IMR-90 (cell line): ENCODE measurements at regions not wholly inside any gene's neighbourhood (a gene's known extent, or its start where the extent isn't known, plus 50 kb on each side); places are given as distances from the start of the nearest gene placed in this dataset.

Source experiments
- ATAC-seq: fragments of 200-7000 bp; cut with Tn5 transposase; 2 replicates; pipeline ENCODE4 v1.9.1; 2020; ENCODE audit warnings: low read depth, mild to moderate bottlenecking, moderate library complexity
- BruUV-seq: library from RNA; stranded (reverse); fragments of 400-500 nt; replicated peaks from 2 replicates; lab custom pipeline; 2021; lab: Mats Ljungman, UMichigan
- CTCF ChIA-PET: fragments of 300-600 bp; formaldehyde crosslinking; extraction: SDS; loops from one replicate; lab custom pipeline; 2021; ENCODE audit warnings: antibody characterized with exemption; lab: Yijun Ruan, JAX
- POLR2A ChIA-PET: fragments of 300-600 bp; sonication (Branson Sonifier 250); formaldehyde crosslinking; loops from one replicate; lab custom pipeline; 2022; ENCODE audit warnings: antibody characterized with exemption; ENCODE audit not compliant: unreplicated experiment; lab: Charles Lee
- DNase-seq: peaks from one replicate; pipeline ENCODE4 v3.0.0; 2013
- H2AFZ ChIP-seq: replicated peaks from 2 replicates; pipeline ENCODE3; 2013; ENCODE audit warnings: low read length, mild to moderate bottlenecking; ENCODE audit not compliant: poor library complexity
- H2AK5ac ChIP-seq: 2 replicates; pipeline ENCODE4 v1.6.1; 2013; ENCODE audit warnings: low read depth, low read length, inconsistent platforms
- H2AK9ac ChIP-seq: replicated peaks from 2 replicates; pipeline ENCODE3; 2013; ENCODE audit warnings: mild to moderate bottlenecking, low read depth, low read length, moderate library complexity; ENCODE audit not compliant: poor library complexity
- H2BK120ac ChIP-seq: 2 replicates; pipeline ENCODE4 v1.6.1; 2013; ENCODE audit warnings: low read depth, low read length, inconsistent platforms
- H2BK15ac ChIP-seq: 3 replicates; pipeline ENCODE4 v1.6.1; 2013; ENCODE audit warnings: low read depth, low read length, inconsistent platforms
- H2BK20ac ChIP-seq: 2 replicates; pipeline ENCODE4 v1.6.1; 2013; ENCODE audit warnings: low read depth, mild to moderate bottlenecking, inconsistent platforms, low read length, moderate library complexity
- H2BK5ac ChIP-seq: 2 replicates; pipeline ENCODE4 v1.6.1; 2013; ENCODE audit warnings: mild to moderate bottlenecking, low read depth, low read length, inconsistent platforms; ENCODE audit not compliant: poor library complexity, severe bottlenecking
- H3K14ac ChIP-seq: replicated peaks from 2 replicates; pipeline ENCODE4 v1.6.1; 2013; ENCODE audit warnings: low read depth, low read length, inconsistent platforms
- H3K18ac ChIP-seq: 2 replicates; pipeline ENCODE4 v1.6.1; 2013; ENCODE audit warnings: low read depth, low read length, control low read depth
- H3K23ac ChIP-seq: 2 replicates; pipeline ENCODE4 v1.6.1; 2013; ENCODE audit warnings: low read depth, low read length, inconsistent platforms
- H3K27ac ChIP-seq: 2 replicates; pipeline ENCODE4 v1.5.1; 2013; ENCODE audit warnings: mild to moderate bottlenecking, control low read depth, low read length; ENCODE audit not compliant: insufficient read depth
- H3K27me3 ChIP-seq: 2 replicates; pipeline ENCODE4 v1.6.1; 2013; ENCODE audit warnings: low read length; ENCODE audit not compliant: control insufficient read depth, insufficient read depth
- H3K36me3 ChIP-seq: 2 replicates; pipeline ENCODE4 v1.6.1; 2013; ENCODE audit warnings: low read length, mixed read lengths; ENCODE audit not compliant: control insufficient read depth, insufficient read depth
- H3K4ac ChIP-seq: 2 replicates; pipeline ENCODE4 v1.6.1; 2013; ENCODE audit warnings: low read depth, low read length, inconsistent platforms
- H3K4me1 ChIP-seq: 2 replicates; pipeline ENCODE4 v1.6.1; 2013; ENCODE audit warnings: low read length, mixed read lengths; ENCODE audit not compliant: control insufficient read depth, insufficient read depth
- H3K4me2 ChIP-seq: 2 replicates; pipeline ENCODE4 v1.6.1; 2013; ENCODE audit warnings: low read depth, mild to moderate bottlenecking, control low read depth, low read length, moderate library complexity
- H3K4me3 ChIP-seq: 2 replicates; pipeline ENCODE4 v1.5.1; 2013; ENCODE audit warnings: low read depth, mild to moderate bottlenecking, control low read depth, low read length, moderate library complexity; ENCODE audit not compliant: insufficient read depth
- H3K56ac ChIP-seq: 2 replicates; pipeline ENCODE4 v1.6.1; 2013; ENCODE audit warnings: low read length, inconsistent platforms; ENCODE audit not compliant: insufficient read depth; ENCODE audit errors: extremely low read depth
- H3K79me1 ChIP-seq, 2 experiments: 2 replicates each; pipeline ENCODE4 v1.6.1; 2013; ENCODE audit warnings: low read length in 2 of 2, inconsistent platforms in 1 of 2, low read depth in 1 of 2
- H3K9ac ChIP-seq: 2 replicates; pipeline ENCODE4 v1.6.1; 2013; ENCODE audit warnings: low read depth, low read length, control low read depth
- H3K9me1 ChIP-seq: 2 replicates; pipeline ENCODE4 v1.6.1; 2013; ENCODE audit warnings: low read length, inconsistent platforms; ENCODE audit not compliant: insufficient read depth
- H3K9me3 ChIP-seq: 2 replicates; pipeline ENCODE4 v1.6.1; 2013; ENCODE audit warnings: low read length; ENCODE audit not compliant: control insufficient read depth, insufficient read depth
- H4K20me1 ChIP-seq: 2 replicates; pipeline ENCODE4 v1.6.1; 2013; ENCODE audit warnings: low read length, inconsistent platforms; ENCODE audit not compliant: insufficient read depth
- H4K5ac ChIP-seq: 2 replicates; pipeline ENCODE4 v1.6.1; 2013; ENCODE audit warnings: mild to moderate bottlenecking, low read depth, low read length, control low read depth
- H4K8ac ChIP-seq, 2 experiments: 2 replicates each; pipeline ENCODE4 v1.6.1; 2013; ENCODE audit warnings: low read depth in 2 of 2, low read length in 2 of 2, control low read depth in 1 of 2, inconsistent platforms in 1 of 2
- H4K91ac ChIP-seq: 2 replicates; pipeline ENCODE4 v1.6.1; 2013; ENCODE audit warnings: low read depth, low read length, inconsistent platforms; ENCODE audit not compliant: insufficient read depth
- BHLHE40 ChIP-seq: fragments of 150-350 bp; IDR thresholded peaks from 2 replicates; pipeline ENCODE4 v1.6.1; 2016; ENCODE audit warnings: mild to moderate bottlenecking, low read depth, low read length
- CEBPB ChIP-seq: IDR thresholded peaks from 2 replicates; pipeline ENCODE4 v1.6.1; 2012; ENCODE audit warnings: low read depth, low read length, improper control_type of control experiment
- CHD1 ChIP-seq: IDR thresholded peaks from 2 replicates; pipeline ENCODE4 v1.6.1; 2012; ENCODE audit warnings: low read depth, low read length, improper control_type of control experiment
- FOS ChIP-seq: fragments of 150-350 bp; IDR thresholded peaks from 2 replicates; pipeline ENCODE4 v1.6.1; 2016; ENCODE audit warnings: low read depth, low read length
- MAFK ChIP-seq: IDR thresholded peaks from 2 replicates; pipeline ENCODE4 v1.6.1; 2012; ENCODE audit warnings: low read depth, low read length, improper control_type of control experiment
- MAZ ChIP-seq: IDR thresholded peaks from 2 replicates; pipeline ENCODE4 v1.6.1; 2012; ENCODE audit warnings: low read depth, mild to moderate bottlenecking, low read length, improper control_type of control experiment, moderate library complexity, borderline replicate concordance
- MXI1 ChIP-seq: IDR thresholded peaks from 2 replicates; pipeline ENCODE4 v1.6.1; 2012; ENCODE audit warnings: low read depth, mild to moderate bottlenecking, low read length, moderate library complexity, borderline replicate concordance
- NFE2L2 ChIP-seq: fragments of 150-350 bp; IDR thresholded peaks from 2 replicates; pipeline ENCODE4 v1.6.1; 2016; ENCODE audit warnings: low read depth, mild to moderate bottlenecking, low read length
- POLR2A ChIP-seq: IDR thresholded peaks from 2 replicates; pipeline ENCODE4 v1.6.1; 2012; ENCODE audit warnings: mild to moderate bottlenecking, low read depth, low read length
- RAD21 ChIP-seq: IDR thresholded peaks from 2 replicates; pipeline ENCODE4 v1.6.1; 2012; ENCODE audit warnings: low read length, improper control_type of control experiment
- RCOR1 ChIP-seq: IDR thresholded peaks from 2 replicates; pipeline ENCODE4 v1.6.1; 2012; ENCODE audit warnings: mild to moderate bottlenecking, low read length, improper control_type of control experiment; ENCODE audit not compliant: insufficient replicate concordance
- RFX5 ChIP-seq: IDR thresholded peaks from 2 replicates; pipeline ENCODE4 v1.8.0; 2012; ENCODE audit warnings: low read depth, mild to moderate bottlenecking, low read length, moderate library complexity
- SMC3 ChIP-seq: fragments of 150-350 bp; IDR thresholded peaks from 2 replicates; pipeline ENCODE4 v1.6.1; 2016; ENCODE audit warnings: low read depth, mild to moderate bottlenecking, antibody characterized with exemption, low read length, moderate library complexity
- whole genome bisulfite sequencing, 2 experiments: methylation state at CpG; one replicate each; pipeline versions ENCODE4 v1.1.5 to v1.1.7; 2013; ENCODE audit warnings: missing lambda C conversion rate in 2 of 2; ENCODE audit not compliant: insufficient read length in 1 of 2; ENCODE audit errors: extremely low coverage in 2 of 2; 5-methylcytosine and 5-hydroxymethylcytosine counted together
- dilution Hi-C: fragments of 300-500 bp; cut with HindIII; formaldehyde crosslinking; loops from one replicate; pipeline ENCODE4 v1.14.3; 2018; ENCODE audit warnings: low sequenced_read_pairs; ENCODE audit not compliant: unreplicated experiment
- in situ Hi-C: fragments of 300-500 bp; cut with MboI; formaldehyde crosslinking; loops from 3 replicates; pipeline ENCODE4 v1.14.3; 2019; ENCODE audit warnings: low sequenced_read_pairs, inconsistent platforms, mixed read lengths
- intact Hi-C: fragments of 100-400 bp; cut with micrococcal nuclease; formaldehyde crosslinking; loops from 2 replicates; pipeline ENCODE4 v1.10.0; 2022
- TF ChIP-seq, protein P1 (sequence below): fragments of 150-350 bp; IDR thresholded peaks from 2 replicates; pipeline ENCODE4 v1.6.1; 2016; ENCODE audit warnings: low read depth, mild to moderate bottlenecking, low read length, moderate library complexity, borderline replicate concordance
- TF ChIP-seq, protein P2 (sequence below): fragments of 150-350 bp; IDR thresholded peaks from 2 replicates; pipeline ENCODE4 v1.6.1; 2017; ENCODE audit warnings: mild to moderate bottlenecking, antibody characterized with exemption, low read length, low read depth
- TF ChIP-seq, protein P3 (sequence below): conservative IDR thresholded peaks from 2 replicates; pipeline ENCODE4 v1.5.1; 2012; ENCODE audit warnings: mild to moderate bottlenecking, low read depth, low read length, improper control_type of control experiment

DNA sequence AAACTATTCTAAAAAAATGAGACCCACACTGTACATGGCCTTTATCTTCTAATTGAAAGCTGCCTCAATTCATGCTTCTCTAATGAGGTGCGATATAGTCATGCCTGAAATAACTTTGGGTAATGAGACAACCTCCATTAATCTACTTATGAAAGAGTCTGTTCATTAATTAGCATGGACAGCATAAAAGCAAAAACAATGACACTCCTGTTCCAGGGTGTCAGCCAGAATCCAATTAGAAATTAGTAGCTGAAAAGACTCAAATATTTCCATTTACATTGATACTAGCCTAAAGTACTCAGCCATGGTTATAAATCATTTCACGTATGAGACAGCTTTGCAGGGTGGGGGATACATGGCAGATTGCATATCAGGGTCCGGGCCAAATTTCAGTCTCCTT, 288.7 kb downstream of the AKAIN1 start:
- intact Hi-C loops (no loop called here), dilution Hi-C loops (no loop called here), in situ Hi-C loops (no loop called here)
- Histone ChIP-seq H3K9me1 (no peaks in the 10 kb centered on the region), H3K9ac (no peak overlapping the region), H2BK20ac (no peak overlapping the region), H3K4me2 (no peak overlapping the region), H3K27ac (no peak overlapping the region), H3K4ac (no peak overlapping the region), H3K9me3 (peaks cover 5% of the 10 kb centered on the region), H3K14ac (no peak overlapping the region), H3K79me1 (no peaks in the 10 kb centered on the region), H4K8ac (no peak overlapping the region), H2BK15ac (no peak overlapping the region), H3K4me3 (no peak overlapping the region), H3K18ac (no peak overlapping the region), H2BK5ac (no peak overlapping the region), H2AFZ (no peak overlapping the region), H2BK120ac (no peak overlapping the region), H3K23ac (no peak overlapping the region), H3K27me3 (no peaks in the 10 kb centered on the region), H3K56ac (no peak overlapping the region), H3K36me3 (no peaks in the 10 kb centered on the region), H4K20me1 (no peaks in the 10 kb centered on the region), H4K91ac (no peak overlapping the region), H3K4me1 (no peaks in the 10 kb centered on the region), H2AK9ac (no peak overlapping the region), H4K5ac (no peak overlapping the region), H2AK5ac (no peak overlapping the region)
- CTCF ChIA-PET = interaction anchor here (0.9 kb wide), 1 partner anchor 117 kb away, joined by 3 read pairs; no protein-coding TSS in a partner anchor
- POLR2A ChIA-PET = no interaction called here
- BruUV-seq = no TSS peak
- DNase-seq (no peak), ATAC-seq (no peak)
- TF ChIP-seq, protein P1, sequence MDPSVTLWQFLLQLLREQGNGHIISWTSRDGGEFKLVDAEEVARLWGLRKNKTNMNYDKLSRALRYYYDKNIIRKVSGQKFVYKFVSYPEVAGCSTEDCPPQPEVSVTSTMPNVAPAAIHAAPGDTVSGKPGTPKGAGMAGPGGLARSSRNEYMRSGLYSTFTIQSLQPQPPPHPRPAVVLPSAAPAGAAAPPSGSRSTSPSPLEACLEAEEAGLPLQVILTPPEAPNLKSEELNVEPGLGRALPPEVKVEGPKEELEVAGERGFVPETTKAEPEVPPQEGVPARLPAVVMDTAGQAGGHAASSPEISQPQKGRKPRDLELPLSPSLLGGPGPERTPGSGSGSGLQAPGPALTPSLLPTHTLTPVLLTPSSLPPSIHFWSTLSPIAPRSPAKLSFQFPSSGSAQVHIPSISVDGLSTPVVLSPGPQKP = no peak
- no peak for TF ChIP-seq RAD21
- TF ChIP-seq CHD1 = no peak
- TF ChIP-seq BHLHE40 = no peak
- TF ChIP-seq SMC3 = no peak
- TF ChIP-seq, protein P2, sequence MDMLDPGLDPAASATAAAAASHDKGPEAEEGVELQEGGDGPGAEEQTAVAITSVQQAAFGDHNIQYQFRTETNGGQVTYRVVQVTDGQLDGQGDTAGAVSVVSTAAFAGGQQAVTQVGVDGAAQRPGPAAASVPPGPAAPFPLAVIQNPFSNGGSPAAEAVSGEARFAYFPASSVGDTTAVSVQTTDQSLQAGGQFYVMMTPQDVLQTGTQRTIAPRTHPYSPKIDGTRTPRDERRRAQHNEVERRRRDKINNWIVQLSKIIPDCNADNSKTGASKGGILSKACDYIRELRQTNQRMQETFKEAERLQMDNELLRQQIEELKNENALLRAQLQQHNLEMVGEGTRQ = no peak
- no peak for TF ChIP-seq RFX5
- no peak for TF ChIP-seq FOS
- no peak for TF ChIP-seq MAFK
- TF ChIP-seq, protein P3, sequence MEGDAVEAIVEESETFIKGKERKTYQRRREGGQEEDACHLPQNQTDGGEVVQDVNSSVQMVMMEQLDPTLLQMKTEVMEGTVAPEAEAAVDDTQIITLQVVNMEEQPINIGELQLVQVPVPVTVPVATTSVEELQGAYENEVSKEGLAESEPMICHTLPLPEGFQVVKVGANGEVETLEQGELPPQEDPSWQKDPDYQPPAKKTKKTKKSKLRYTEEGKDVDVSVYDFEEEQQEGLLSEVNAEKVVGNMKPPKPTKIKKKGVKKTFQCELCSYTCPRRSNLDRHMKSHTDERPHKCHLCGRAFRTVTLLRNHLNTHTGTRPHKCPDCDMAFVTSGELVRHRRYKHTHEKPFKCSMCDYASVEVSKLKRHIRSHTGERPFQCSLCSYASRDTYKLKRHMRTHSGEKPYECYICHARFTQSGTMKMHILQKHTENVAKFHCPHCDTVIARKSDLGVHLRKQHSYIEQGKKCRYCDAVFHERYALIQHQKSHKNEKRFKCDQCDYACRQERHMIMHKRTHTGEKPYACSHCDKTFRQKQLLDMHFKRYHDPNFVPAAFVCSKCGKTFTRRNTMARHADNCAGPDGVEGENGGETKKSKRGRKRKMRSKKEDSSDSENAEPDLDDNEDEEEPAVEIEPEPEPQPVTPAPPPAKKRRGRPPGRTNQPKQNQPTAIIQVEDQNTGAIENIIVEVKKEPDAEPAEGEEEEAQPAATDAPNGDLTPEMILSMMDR = no peak
- TF ChIP-seq NFE2L2 = no peak
- TF ChIP-seq CEBPB = no peak
- TF ChIP-seq POLR2A = no peak
- no peak for TF ChIP-seq MXI1
- TF ChIP-seq MAZ = no peak
- TF ChIP-seq RCOR1 = no peak
- WGBS, 2 experiments = no CpG with 5 or more reads among the region's 3 CpGs
